ENCODE measurements at regions not wholly inside any gene's neighbourhood (a gene's known extent, or its start where the extent isn't known, plus 50 kb on each side); places are given as distances from the start of the nearest gene placed in this dataset.
"Not testable (repeated sequence)": the region's sequence is repeated elsewhere in the genome, so short reads cannot be mapped to it uniquely, and the experiment has no call there.

DNA sequence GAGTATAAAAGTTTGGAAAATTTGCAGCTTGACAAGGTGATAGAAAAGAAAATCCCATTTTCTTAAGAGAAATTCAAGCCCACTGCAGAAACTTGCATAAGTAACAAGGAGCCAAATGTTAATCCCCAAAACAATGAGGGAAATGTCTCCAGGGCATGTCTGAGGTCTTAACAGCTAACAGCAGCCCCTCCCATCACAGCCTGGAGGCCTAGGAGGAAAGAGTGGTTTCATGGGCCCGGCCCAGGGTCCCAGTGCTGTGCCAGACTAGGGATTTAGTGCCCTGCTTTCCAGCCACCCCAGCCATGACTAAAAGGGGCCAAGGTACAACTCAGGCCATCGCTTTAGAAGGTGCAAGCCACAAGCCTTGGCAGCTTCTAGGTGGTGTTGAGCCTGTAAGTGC is 123.7 kb upstream of the TRPC6 start:
- no peak for DNase-seq
- ATAC-seq (ENCODE audit: insufficient read depth, low FRiP score) = no peak
- no peak for TF ChIP-seq CTCF (IDR thresholded peaks at IDR 0.05; ENCODE audit: control extremely low read depth, extremely low read depth)
- Histone ChIP-seq H3K4me3 (no peak overlapping the region), H3K27ac (ENCODE audit: low read depth in 1 of 2, low read length in 1 of 2) (no peak overlapping the region), H3K4me1 (ENCODE audit: control insufficient read depth in 5 of 5, insufficient read depth in 5 of 5, low read length in 5 of 5) (peaks cover 0 to 8% (median 0%) of the 10 kb centered on the region in 5 donors), H3K9me3 (ENCODE audit: control insufficient read depth in 4 of 4, insufficient read depth in 3 of 4, low read length in 3 of 4) (peaks cover 0 to 2% (median 0%) of the 10 kb centered on the region in 4 donors), H3K36me3 (ENCODE audit: control insufficient read depth in 4 of 4, insufficient read depth in 4 of 4, low read length in 4 of 4) (no peaks in the 10 kb centered on the region), H3K27me3 (ENCODE audit: control insufficient read depth in 3 of 3, insufficient read depth in 3 of 3, low read length in 2 of 3) (no peaks in the 10 kb centered on the region), H3K9ac (ENCODE audit: insufficient read depth in 1 of 2, low read length in 2 of 2) (no peak overlapping the region)
- WGBS, 2 donors = 59 to 67% methylated on average over 2 of the region's 2 CpGs

- no peak for TF ChIP-seq CTCF (IDR thresholded peaks at IDR 0.05; ENCODE audit: control extremely low read depth, extremely low read depth)
- 69 to 77% methylated on average over 2 of the region's 2 CpGs for WGBS, 2 donors
- H3K9ac ChIP-seq (ENCODE audit: insufficient read depth in 1 of 2, low read length in 2 of 2) = no peak overlapping the region
- H3K4me3 ChIP-seq = no peak overlapping the region
- no peaks in the 10 kb centered on the region for H3K36me3 ChIP-seq (ENCODE audit: control insufficient read depth in 4 of 4, insufficient read depth in 4 of 4, low read length in 4 of 4)
- no peaks in the 10 kb centered on the region for H3K27me3 ChIP-seq (ENCODE audit: control insufficient read depth in 3 of 3, insufficient read depth in 3 of 3, low read length in 2 of 3)
- peaks cover 0 to 8% (median 0%) of the 10 kb centered on the region in 5 donors for H3K4me1 ChIP-seq (ENCODE audit: control insufficient read depth in 5 of 5, insufficient read depth in 5 of 5, low read length in 5 of 5)
- peaks cover 0 to 2% (median 0%) of the 10 kb centered on the region in 4 donors for H3K9me3 ChIP-seq (ENCODE audit: control insufficient read depth in 4 of 4, insufficient read depth in 3 of 4, low read length in 3 of 4)
- no peak overlapping the region for H3K27ac ChIP-seq (ENCODE audit: low read depth in 1 of 2, low read length in 1 of 2)
- no peak for ATAC-seq (ENCODE audit: insufficient read depth, low FRiP score)
- peak in 2 of 3 donors; percentile 15 to 41 for DNase-seq
Measured at GRCh38 chr11:101706541-101706940, 122.7 kb upstream of the TRPC6 start.

DNA sequence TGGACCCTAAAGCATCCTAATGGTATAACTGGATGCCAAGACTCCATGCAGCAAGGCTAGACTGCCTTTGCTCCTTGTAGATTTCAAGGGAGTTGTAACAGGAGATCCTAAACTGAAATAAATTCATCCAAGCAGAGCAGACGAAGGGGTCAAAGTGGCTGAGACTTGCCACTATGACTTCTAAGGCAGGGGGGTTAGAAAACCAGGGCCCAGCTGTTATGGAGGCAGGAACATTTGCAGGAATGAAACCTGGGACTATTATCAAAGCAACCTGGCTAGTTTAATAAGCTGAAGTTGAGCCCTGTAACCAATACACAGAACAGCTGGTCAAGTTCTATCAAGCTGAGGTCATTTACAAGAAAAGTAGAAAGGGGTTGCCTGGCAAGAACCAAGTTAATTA is 122.2 kb upstream of the TRPC6 start:
- TF ChIP-seq CTCF (IDR thresholded peaks at IDR 0.05; ENCODE audit: control extremely low read depth, extremely low read depth) = no peak
- ATAC-seq (ENCODE audit: insufficient read depth, low FRiP score) = no peak
- DNase-seq = peak; percentile 12 to 40 (median 14)
- H3K9ac ChIP-seq (ENCODE audit: insufficient read depth in 1 of 2, low read length in 2 of 2) = no peak overlapping the region
- H3K27ac ChIP-seq (ENCODE audit: low read depth in 1 of 2, low read length in 1 of 2) = no peak overlapping the region
- H3K27me3 ChIP-seq (ENCODE audit: control insufficient read depth in 3 of 3, insufficient read depth in 3 of 3, low read length in 2 of 3) = no peaks in the 10 kb centered on the region
- H3K4me3 ChIP-seq = no peak overlapping the region
- peaks cover 0 to 2% (median 0%) of the 10 kb centered on the region in 4 donors for H3K9me3 ChIP-seq (ENCODE audit: control insufficient read depth in 4 of 4, insufficient read depth in 3 of 4, low read length in 3 of 4)
- H3K36me3 ChIP-seq (ENCODE audit: control insufficient read depth in 4 of 4, insufficient read depth in 4 of 4, low read length in 4 of 4) = no peaks in the 10 kb centered on the region
- 55 to 67% methylated on average over 1 of the region's 1 CpG for WGBS, 2 donors
- peaks cover 0 to 8% (median 0%) of the 10 kb centered on the region in 5 donors for H3K4me1 ChIP-seq (ENCODE audit: control insufficient read depth in 5 of 5, insufficient read depth in 5 of 5, low read length in 5 of 5)

- not testable (repeated sequence) for H3K36me3 ChIP-seq (ENCODE audit: control insufficient read depth in 4 of 4, insufficient read depth in 4 of 4, low read length in 4 of 4); H3K4me1 ChIP-seq (ENCODE audit: control insufficient read depth in 5 of 5, insufficient read depth in 5 of 5, low read length in 5 of 5); H3K27ac ChIP-seq (ENCODE audit: low read depth in 1 of 2, low read length in 1 of 2); H3K27me3 ChIP-seq (ENCODE audit: control insufficient read depth in 3 of 3, insufficient read depth in 3 of 3, low read length in 2 of 3); ATAC-seq (ENCODE audit: insufficient read depth, low FRiP score); DNase-seq; H3K4me3 ChIP-seq; H3K9me3 ChIP-seq (ENCODE audit: control insufficient read depth in 4 of 4, insufficient read depth in 3 of 4, low read length in 3 of 4); H3K9ac ChIP-seq (ENCODE audit: insufficient read depth in 1 of 2, low read length in 2 of 2)
- WGBS, 2 donors = no CpG with 5 or more reads among the region's 3 CpGs
Measured at GRCh38 chr11:101694869-101695268, 111.1 kb upstream of the TRPC6 start.
